ENCODE measurements at regions not wholly inside any gene's neighbourhood (a gene's known extent, or its start where the extent isn't known, plus 50 kb on each side); places are given as distances from the start of the nearest gene placed in this dataset.

GRCh38 chr5:54669845-54670244, 152.3 kb downstream of the SNX18 start:
- TF ChIP-seq CTCF (IDR thresholded peaks at IDR 0.05) (no peak), POLR2A (IDR thresholded peaks at IDR 0.05) (no peak)
